GM18517 (cell line): ENCODE measurements at regions not wholly inside any gene's neighbourhood (a gene's known extent, or its start where the extent isn't known, plus 50 kb on each side); places are given as distances from the start of the nearest gene placed in this dataset.
"Not testable (repeated sequence)": the region's sequence is repeated elsewhere in the genome, so short reads cannot be mapped to it uniquely, and the experiment has no call there.

Source experiments
- ATAC-seq: cut with Tn5 transposase; IDR thresholded peaks from one replicate; pipeline ENCODE4 v1.9.1; 2021; ENCODE audit warnings: mild to moderate bottlenecking, moderate library complexity; ENCODE audit not compliant: unreplicated experiment

GRCh38 chr20:50438986-50439407, 71.2 kb upstream of the PTPN1 start:
- no peak for ATAC-seq

GRCh38 chr20:50439539-50440453, 70.4 kb upstream of the PTPN1 start:
- ATAC-seq: no peak

GRCh38 chr20:50442512-50442911, 67.7 kb upstream of the PTPN1 start:
- no peak for ATAC-seq

- ATAC-seq: no peak
These were observed 64.6 kb upstream of the PTPN1 start for GRCh38 chr20:50445354-50446151.

- no peak for ATAC-seq
These were observed 63.7 kb upstream of the PTPN1 start for GRCh38 chr20:50446351-50447101.

- no peak for ATAC-seq
These were observed 62.9 kb upstream of the PTPN1 start for GRCh38 chr20:50447102-50447804.

GRCh38 chr20:50447817-50448216, 62.4 kb upstream of the PTPN1 start:
- no peak for ATAC-seq

- ATAC-seq: not testable (repeated sequence)
These were observed 61.4 kb upstream of the PTPN1 start for GRCh38 chr20:50448625-50449403.

GRCh38 chr20:50449738-50450492, 60.3 kb upstream of the PTPN1 start:
- ATAC-seq: peak; percentile 55

GRCh38 chr20:50450493-50450826, 59.7 kb upstream of the PTPN1 start:
- peak; percentile 1 for ATAC-seq

GRCh38 chr20:50450881-50451752, 59.1 kb upstream of the PTPN1 start:
- ATAC-seq: peak; percentile 74

GRCh38 chr20:50451792-50452425, 58.3 kb upstream of the PTPN1 start:
- not testable (repeated sequence) for ATAC-seq

- ATAC-seq: no peak
These were observed 56.5 kb upstream of the PTPN1 start for GRCh38 chr20:50453533-50454244.

- not testable (repeated sequence) for ATAC-seq
These were observed 54.9 kb upstream of the PTPN1 start for GRCh38 chr20:50455245-50455644.

- ATAC-seq: no peak
These were observed 54.3 kb upstream of the PTPN1 start for GRCh38 chr20:50455656-50456451.
